MG63 (cell line): ENCODE measurements at regions not wholly inside any gene's neighbourhood (a gene's known extent, or its start where the extent isn't known, plus 50 kb on each side); places are given as distances from the start of the nearest gene placed in this dataset.

Experiments
- DNase-seq: peaks from one replicate; pipeline ENCODE4 v3.0.0-alpha.2; 2020
- H3K27me3 ChIP-seq: fragments of 250-450 bp; sonication (Bioruptor Pico); 2 replicates; pipeline ENCODE4 v1.5.1; 2020; ENCODE audit warnings: mild to moderate bottlenecking, moderate library complexity
- H3K36me3 ChIP-seq: fragments of 250-450 bp; sonication (Bioruptor Pico); 2 replicates; pipeline ENCODE4 v1.5.1; 2020; ENCODE audit warnings: mild to moderate bottlenecking, moderate library complexity
- H3K4me3 ChIP-seq: fragments of 250-450 bp; sonication (Bioruptor Pico); 2 replicates; pipeline ENCODE4 v1.5.1; 2020; ENCODE audit warnings: mild to moderate bottlenecking, moderate library complexity
- H3K9me3 ChIP-seq: fragments of 250-450 bp; sonication (Bioruptor Pico); 2 replicates; pipeline ENCODE4 v1.5.1; 2020; ENCODE audit warnings: mild to moderate bottlenecking, moderate library complexity

- no peak for DNase-seq
- Histone ChIP-seq H3K4me3 (no peak overlapping the region), H3K9me3 (no peaks in the 10 kb centered on the region; the same call in 1 of the 2 replicates), H3K36me3 (no peaks in the 10 kb centered on the region), H3K27me3 (no peaks in the 10 kb centered on the region)
Observed at GRCh38 chr2:16216558-16216945, 276.2 kb downstream of the MYCN start.

- DNase-seq: no peak
- Histone ChIP-seq H3K9me3 (no peaks in the 10 kb centered on the region; the same call in 1 of the 2 replicates), H3K36me3 (no peaks in the 10 kb centered on the region), H3K27me3 (no peaks in the 10 kb centered on the region), H3K4me3 (no peak overlapping the region)
Observed at GRCh38 chr2:16215902-16216557, 275.7 kb downstream of the MYCN start.

GRCh38 chr2:16214861-16215260 lies 274.5 kb downstream of the MYCN start:
- no peaks in the 10 kb centered on the region; the same call in 1 of the 2 replicates for H3K9me3 ChIP-seq
- DNase-seq: no peak
- no peaks in the 10 kb centered on the region for H3K27me3 ChIP-seq
- no peak overlapping the region for H3K4me3 ChIP-seq
- H3K36me3 ChIP-seq: no peaks in the 10 kb centered on the region

- Histone ChIP-seq H3K9me3 (no peaks in the 10 kb centered on the region; the same call in 1 of the 2 replicates), H3K27me3 (no peaks in the 10 kb centered on the region), H3K36me3 (no peaks in the 10 kb centered on the region), H3K4me3 (no peak overlapping the region)
- no peak for DNase-seq
Observed at GRCh38 chr2:16214391-16214790, 274.0 kb downstream of the MYCN start.

GRCh38 chr2:16212321-16212720 lies 272.0 kb downstream of the MYCN start:
- Histone ChIP-seq H3K27me3 (no peaks in the 10 kb centered on the region), H3K9me3 (no peaks in the 10 kb centered on the region; the same call in 1 of the 2 replicates), H3K36me3 (no peaks in the 10 kb centered on the region), H3K4me3 (no peak overlapping the region)
- DNase-seq: no peak

- Histone ChIP-seq H3K36me3 (no peaks in the 10 kb centered on the region), H3K27me3 (no peaks in the 10 kb centered on the region), H3K9me3 (no peaks in the 10 kb centered on the region; the same call in 1 of the 2 replicates), H3K4me3 (no peak overlapping the region)
- no peak for DNase-seq
Observed at GRCh38 chr2:16211341-16211740, 271.0 kb downstream of the MYCN start.

- Histone ChIP-seq H3K9me3 (no peaks in the 10 kb centered on the region; the same call in 1 of the 2 replicates), H3K27me3 (no peaks in the 10 kb centered on the region), H3K4me3 (no peak overlapping the region), H3K36me3 (no peaks in the 10 kb centered on the region)
- DNase-seq: no peak
Observed at GRCh38 chr2:16210841-16211240, 270.5 kb downstream of the MYCN start.

- H3K9me3 ChIP-seq: no peaks in the 10 kb centered on the region; the same call in 1 of the 2 replicates
- H3K4me3 ChIP-seq: no peak overlapping the region
- H3K36me3 ChIP-seq: no peaks in the 10 kb centered on the region
- DNase-seq: no peak
- no peaks in the 10 kb centered on the region for H3K27me3 ChIP-seq
Observed at GRCh38 chr2:16209799-16210198, 269.4 kb downstream of the MYCN start.

GRCh38 chr2:16208921-16209320 lies 268.6 kb downstream of the MYCN start:
- DNase-seq: no peak
- Histone ChIP-seq H3K27me3 (no peaks in the 10 kb centered on the region), H3K36me3 (no peaks in the 10 kb centered on the region), H3K4me3 (no peak overlapping the region), H3K9me3 (no peaks in the 10 kb centered on the region; the same call in 1 of the 2 replicates)

- DNase-seq: no peak
- Histone ChIP-seq H3K36me3 (no peaks in the 10 kb centered on the region), H3K4me3 (no peak overlapping the region), H3K27me3 (no peaks in the 10 kb centered on the region), H3K9me3 (no peaks in the 10 kb centered on the region; the same call in 1 of the 2 replicates)
Observed at GRCh38 chr2:16208241-16208797, 268.0 kb downstream of the MYCN start.

- no peaks in the 10 kb centered on the region for H3K36me3 ChIP-seq
- no peak overlapping the region for H3K4me3 ChIP-seq
- no peak for DNase-seq
- H3K27me3 ChIP-seq: no peaks in the 10 kb centered on the region
- no peaks in the 10 kb centered on the region; the same call in 1 of the 2 replicates for H3K9me3 ChIP-seq
Observed at GRCh38 chr2:16207611-16208010, 267.3 kb downstream of the MYCN start.

GRCh38 chr2:16207151-16207550 lies 266.8 kb downstream of the MYCN start:
- H3K36me3 ChIP-seq: no peaks in the 10 kb centered on the region
- H3K9me3 ChIP-seq: no peaks in the 10 kb centered on the region
- no peaks in the 10 kb centered on the region for H3K27me3 ChIP-seq
- H3K4me3 ChIP-seq: no peak overlapping the region
- no peak for DNase-seq

GRCh38 chr2:16206191-16206944 lies 266.0 kb downstream of the MYCN start:
- Histone ChIP-seq H3K36me3 (no peaks in the 10 kb centered on the region), H3K4me3 (no peak overlapping the region), H3K9me3 (no peaks in the 10 kb centered on the region), H3K27me3 (no peaks in the 10 kb centered on the region)
- no peak for DNase-seq

GRCh38 chr2:16205631-16206030 lies 265.3 kb downstream of the MYCN start:
- no peak for DNase-seq
- Histone ChIP-seq H3K4me3 (no peak overlapping the region), H3K36me3 (no peaks in the 10 kb centered on the region), H3K9me3 (no peaks in the 10 kb centered on the region), H3K27me3 (no peaks in the 10 kb centered on the region)

GRCh38 chr2:16204886-16205620 lies 264.7 kb downstream of the MYCN start:
- no peak for DNase-seq
- no peak overlapping the region for H3K4me3 ChIP-seq
- no peaks in the 10 kb centered on the region for H3K9me3 ChIP-seq
- H3K27me3 ChIP-seq: no peaks in the 10 kb centered on the region
- no peaks in the 10 kb centered on the region for H3K36me3 ChIP-seq

- H3K36me3 ChIP-seq: no peaks in the 10 kb centered on the region
- no peak for DNase-seq
Observed at GRCh38 chr2:16204251-16204650, 263.9 kb downstream of the MYCN start.

GRCh38 chr2:16203691-16204090 lies 263.3 kb downstream of the MYCN start:
- H3K27me3 ChIP-seq: no peaks in the 10 kb centered on the region
- no peaks in the 10 kb centered on the region for H3K9me3 ChIP-seq
- H3K36me3 ChIP-seq: no peaks in the 10 kb centered on the region
- H3K4me3 ChIP-seq: no peak overlapping the region
- DNase-seq: no peak

More at GRCh38 chr2:16204251-16204650, 263.9 kb downstream of the MYCN start:
- Histone ChIP-seq H3K9me3 (no peaks in the 10 kb centered on the region), H3K27me3 (no peaks in the 10 kb centered on the region), H3K4me3 (no peak overlapping the region)
